NCI-H2196 (cell line): ENCODE measurements at regions not wholly inside any gene's neighbourhood (a gene's known extent, or its start where the extent isn't known, plus 50 kb on each side); places are given as distances from the start of the nearest gene placed in this dataset.
"Not testable (repeated sequence)": the region's sequence is repeated elsewhere in the genome, so short reads cannot be mapped to it uniquely, and the experiment has no call there.

Experiments
- DNase-seq: peaks from one replicate; lab custom pipeline; 2025; ENCODE audit not compliant: unreplicated experiment; lab: John Stamatoyannopoulos, UW

- DNase-seq, result no peak
These were observed 226.0 kb upstream of the PTGER4 start for GRCh38 chr5:40453689-40454088.

- no peak for DNase-seq
These were observed 226.7 kb upstream of the PTGER4 start for GRCh38 chr5:40452874-40453624.

- DNase-seq, result no peak
These were observed 232.3 kb upstream of the PTGER4 start for GRCh38 chr5:40447438-40447837.

- DNase-seq, result no peak
These were observed 232.8 kb upstream of the PTGER4 start for GRCh38 chr5:40446910-40447309.

- no peak for DNase-seq
These were observed 237.4 kb upstream of the PTGER4 start for GRCh38 chr5:40442346-40442745.

- DNase-seq, result no peak
These were observed 238.0 kb upstream of the PTGER4 start for GRCh38 chr5:40441733-40442132.

- DNase-seq, result no peak
These were observed 239.0 kb upstream of the PTGER4 start for GRCh38 chr5:40440746-40441145.

- not testable (repeated sequence) for DNase-seq
These were observed 240.6 kb upstream of the PTGER4 start for GRCh38 chr5:40439103-40439502.

GRCh38 chr5:40438646-40439045 lies 241.1 kb upstream of the PTGER4 start:
- DNase-seq, result not testable (repeated sequence)

GRCh38 chr5:40437452-40437861 lies 242.3 kb upstream of the PTGER4 start:
- no peak for DNase-seq

- DNase-seq, result no peak
These were observed 243.0 kb upstream of the PTGER4 start for GRCh38 chr5:40436535-40437237.

- DNase-seq, result not testable (repeated sequence)
These were observed 244.0 kb upstream of the PTGER4 start for GRCh38 chr5:40435706-40436105.

- no peak for DNase-seq
These were observed 246.9 kb upstream of the PTGER4 start for GRCh38 chr5:40432836-40433235.

GRCh38 chr5:40431734-40432133 lies 248.0 kb upstream of the PTGER4 start:
- DNase-seq, result no peak

GRCh38 chr5:40430101-40430710 lies 249.5 kb upstream of the PTGER4 start:
- DNase-seq, result no peak

- DNase-seq, result no peak
These were observed 250.2 kb upstream of the PTGER4 start for GRCh38 chr5:40429258-40430100.

- DNase-seq, result no peak
These were observed 250.9 kb upstream of the PTGER4 start for GRCh38 chr5:40428815-40429214.

GRCh38 chr5:40428126-40428525 lies 251.6 kb upstream of the PTGER4 start:
- DNase-seq, result no peak

- not testable (repeated sequence) for DNase-seq
These were observed 262.5 kb upstream of the PTGER4 start for GRCh38 chr5:40417046-40417810.

GRCh38 chr5:40416588-40416987 lies 263.1 kb upstream of the PTGER4 start:
- DNase-seq, result no peak
